Endothelial cell of umbilical vein (primary cell): ENCODE measurements at regions not wholly inside any gene's neighbourhood (a gene's known extent, or its start where the extent isn't known, plus 50 kb on each side); places are given as distances from the start of the nearest gene placed in this dataset.

Experiments used
- BruUV-seq: library from RNA; stranded (reverse); fragments of 400-500 nt; replicated peaks from 2 replicates; lab custom pipeline; 2021; lab: Mats Ljungman, UMichigan
- CTCF ChIA-PET: fragments of 300-600, 350-600 bp; sonication (Branson Sonifier 250); formaldehyde crosslinking; loops from one replicate; lab custom pipeline; 2021; ENCODE audit warnings: antibody characterized with exemption, inconsistent platforms; lab: Charles Lee
- POLR2A ChIA-PET: fragments of 300-600, 350-600 bp; sonication (Branson Sonifier 250); formaldehyde crosslinking; loops from one replicate; lab custom pipeline; 2021; ENCODE audit warnings: antibody characterized with exemption, inconsistent platforms; lab: Charles Lee
- DNase-seq: peaks from one replicate; pipeline ENCODE4 v3.0.0-alpha.2; 2011; ENCODE audit warnings: low read depth, low spot score
- FAIRE-seq: peaks from 2 replicates; lab custom pipeline; 2011; peaks lifted over from hg19 to GRCh38; lab: Jason Lieb, UNC
- H2AFZ ChIP-seq: 2 replicates; pipeline ENCODE4 v1.6.0; 2012; ENCODE audit warnings: low read depth, low read length, control low read depth, inconsistent platforms
- H3K27ac ChIP-seq: 2 replicates; pipeline ENCODE4 v1.5.1; 2011; ENCODE audit warnings: low read depth, mild to moderate bottlenecking, control low read depth, low read length, moderate library complexity; ENCODE audit not compliant: insufficient read depth
- H3K27me3 ChIP-seq, 2 experiments: 2 replicates each; pipeline versions ENCODE4 v1.6.0 to v1.6.1; 2011; ENCODE audit warnings: low read length in 2 of 2, mixed read lengths in 1 of 2; ENCODE audit not compliant: control insufficient read depth in 2 of 2, insufficient read depth in 2 of 2
- H3K36me3 ChIP-seq, 2 experiments: 2 replicates in 1 of 2; 3 replicates in 1 of 2; pipeline ENCODE4 v1.5.1; 2011; ENCODE audit warnings: low read length in 2 of 2, mild to moderate bottlenecking in 1 of 2, moderate library complexity in 1 of 2; ENCODE audit not compliant: control insufficient read depth in 2 of 2, insufficient read depth in 2 of 2; ENCODE audit errors: extremely low read depth in 1 of 2
- H3K4me1 ChIP-seq: 3 replicates; pipeline ENCODE4 v1.5.1; 2011; ENCODE audit warnings: mild to moderate bottlenecking, low read length; ENCODE audit not compliant: control insufficient read depth, insufficient read depth; ENCODE audit errors: extremely low read depth
- H3K4me2 ChIP-seq: 2 replicates; pipeline ENCODE4 v1.6.1; 2011; ENCODE audit warnings: low read length, control low read depth, mixed read lengths; ENCODE audit not compliant: insufficient read depth
- H3K4me3 ChIP-seq, 3 experiments: fragments of 200-600 bp in 1 of 3; sonication (generic), shearing (Covaris generic) in 1 of 3; replicated peaks in 1 of 3; 2 replicates each; pipeline ENCODE4 v1.5.1; 2011 to 2016; ENCODE audit warnings: control low read depth in 3 of 3, low read length in 3 of 3, mild to moderate bottlenecking in 2 of 3, inconsistent platforms in 1 of 3, low read depth in 1 of 3, moderate library complexity in 1 of 3; ENCODE audit not compliant: insufficient read depth in 1 of 3
- H3K79me2 ChIP-seq: 2 replicates; pipeline ENCODE4 v1.6.0; 2012; ENCODE audit warnings: low read length, inconsistent platforms; ENCODE audit not compliant: control insufficient read depth, insufficient read depth
- H3K9ac ChIP-seq: replicated peaks from 2 replicates; pipeline ENCODE3; 2011; ENCODE audit warnings: low read length, control low read depth; ENCODE audit not compliant: insufficient read depth; ENCODE audit errors: extremely low read depth
- H3K9me1 ChIP-seq: replicated peaks from 3 replicates; pipeline ENCODE4 v1.6.0; 2011; ENCODE audit warnings: mild to moderate bottlenecking, low read length; ENCODE audit not compliant: control insufficient read depth, insufficient read depth; ENCODE audit errors: extremely low read depth
- H3K9me3 ChIP-seq: replicated peaks from 2 replicates; pipeline ENCODE4 v1.5.1; 2012; ENCODE audit warnings: low read length, inconsistent platforms; ENCODE audit not compliant: control insufficient read depth, insufficient read depth
- H4K20me1 ChIP-seq: replicated peaks from 2 replicates; pipeline ENCODE3; 2011; ENCODE audit warnings: mild to moderate bottlenecking, low read length; ENCODE audit not compliant: control insufficient read depth, insufficient read depth; ENCODE audit errors: extremely low read depth
- CTCF ChIP-seq, 2 donors: IDR thresholded peaks; 1 replicate in 1 of 2; 2 replicates in 1 of 2; pipeline ENCODE4 v1.5.1; 2011; ENCODE audit warnings: low read length in 2 of 2, mild to moderate bottlenecking in 2 of 2, moderate library complexity in 2 of 2, control low read depth in 1 of 2, inconsistent platforms in 1 of 2, low read depth in 1 of 2; ENCODE audit not compliant: insufficient read depth in 1 of 2; ENCODE audit errors: extremely low read depth in 1 of 2
- EZH2 ChIP-seq: IDR thresholded peaks from 2 replicates; pipeline ENCODE4 v1.6.1; 2012; ENCODE audit warnings: borderline replicate concordance, low read depth, mild to moderate bottlenecking, moderate library complexity, low read length, inconsistent platforms; ENCODE audit not compliant: severe bottlenecking
- FOS ChIP-seq: IDR thresholded peaks from 2 replicates; pipeline ENCODE4 v1.6.1; 2011; ENCODE audit warnings: mild to moderate bottlenecking, low read length, moderate library complexity, borderline replicate concordance; ENCODE audit not compliant: insufficient read depth
- GATA2 ChIP-seq: IDR thresholded peaks from 2 replicates; pipeline ENCODE4 v1.7.0; 2011; ENCODE audit warnings: low read depth, mild to moderate bottlenecking, moderate library complexity, mixed read lengths, low read length; ENCODE audit not compliant: insufficient read length, insufficient read depth
- JUN ChIP-seq: IDR thresholded peaks from 2 replicates; pipeline ENCODE4 v1.6.1; 2011; ENCODE audit warnings: borderline replicate concordance, low read depth; ENCODE audit not compliant: insufficient read length, insufficient read depth
- MYC ChIP-seq: IDR thresholded peaks from one replicate; pipeline ENCODE4 v1.6.1; 2011; ENCODE audit warnings: mild to moderate bottlenecking, low read depth, low read length
- POLR2A ChIP-seq: IDR thresholded peaks from 2 replicates; pipeline ENCODE4 v1.6.1; 2012; ENCODE audit warnings: low read depth, mild to moderate bottlenecking, control low read depth, low read length
- POLR2AphosphoS5 ChIP-seq: IDR thresholded peaks from 2 replicates; pipeline ENCODE4 v1.6.1; 2012; ENCODE audit warnings: low read depth, mild to moderate bottlenecking, control low read depth, low read length, moderate library complexity; ENCODE audit not compliant: insufficient read depth
- dilution Hi-C: fragments of 300-500 bp; cut with MboI; formaldehyde crosslinking; loops from one replicate; pipeline ENCODE4 v1.15.0; 2019; ENCODE audit warnings: low sequenced_read_pairs; ENCODE audit not compliant: extremely low pct_ligation_motif_present
- intact Hi-C: fragments of 100-400 bp; cut with micrococcal nuclease; formaldehyde crosslinking; loops from one replicate; pipeline ENCODE4 v1.10.0; 2022
- TF ChIP-seq, protein P1 (sequence below): IDR thresholded peaks from 2 replicates; pipeline ENCODE4 v1.6.1; 2011; ENCODE audit not compliant: insufficient read depth, insufficient read length

- H3K4me1 ChIP-seq: no peaks in the 10 kb centered on the region
- H3K9me1 ChIP-seq: no peaks in the 10 kb centered on the region
- no peak for TF ChIP-seq GATA2
- TF ChIP-seq, protein P1, sequence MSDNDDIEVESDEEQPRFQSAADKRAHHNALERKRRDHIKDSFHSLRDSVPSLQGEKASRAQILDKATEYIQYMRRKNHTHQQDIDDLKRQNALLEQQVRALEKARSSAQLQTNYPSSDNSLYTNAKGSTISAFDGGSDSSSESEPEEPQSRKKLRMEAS: no peak
- no peak for TF ChIP-seq POLR2AphosphoS5
- no peak for TF ChIP-seq EZH2
- TF ChIP-seq CTCF (IDR thresholded peaks at IDR 0.05; ENCODE audit: extremely low read depth in 1 of 2, insufficient read depth in 1 of 2, low read depth in 1 of 2, low read length in 2 of 2): no peak
- no peak for TF ChIP-seq MYC
- TF ChIP-seq FOS: no peak
- TF ChIP-seq JUN: no peak
- TF ChIP-seq POLR2A: no peak
- H3K27me3 ChIP-seq: no peaks in the 10 kb centered on the region
- dilution Hi-C loops: no loop called here
- no peaks in the 10 kb centered on the region for H4K20me1 ChIP-seq
- CTCF ChIA-PET: no interaction called here
- POLR2A ChIA-PET: no interaction called here
- H3K27ac ChIP-seq: no peak overlapping the region
- no peaks in the 10 kb centered on the region for H3K36me3 ChIP-seq
- no peak for DNase-seq
- H3K4me3 ChIP-seq: no peak overlapping the region
- no peaks in the 10 kb centered on the region for H3K79me2 ChIP-seq
- H3K9me3 ChIP-seq: no peaks in the 10 kb centered on the region
- no peak for FAIRE-seq
- no TSS peak for BruUV-seq
- H3K4me2 ChIP-seq: no peak overlapping the region
- H2AFZ ChIP-seq: no peak overlapping the region
- intact Hi-C loops: no loop called here
- no peak overlapping the region for H3K9ac ChIP-seq
Measured at GRCh38 chr10:76695069-76695468, 942.5 kb downstream of the KCNMA1 start.
